K562 (cell line): ENCODE measurements at regions not wholly inside any gene's neighbourhood (a gene's known extent, or its start where the extent isn't known, plus 50 kb on each side); places are given as distances from the start of the nearest gene placed in this dataset.

ENCODE experiments used
- ATAC-seq: fragments of 200-7000 bp; cut with Tn5 transposase; 3 replicates; pipeline ENCODE4 v1.9.1; 2020; ENCODE audit warnings: moderate library complexity
- BruUV-seq: library from RNA; stranded (reverse); fragments of 400-500 nt; replicated peaks from 2 replicates; lab custom pipeline; 2021; lab: Mats Ljungman, UMichigan
- CTCF ChIA-PET: fragments of 300-600 bp; formaldehyde crosslinking; extraction: SDS; loops from one replicate; lab custom pipeline; 2021; ENCODE audit warnings: low intra/inter-chr PET ratio; lab: Yijun Ruan, JAX
- POLR2A ChIA-PET: fragments of 300-600, 350-650 bp; sonication (Branson Sonifier 250); formaldehyde crosslinking; extraction: SDS; loops from one replicate; lab custom pipeline; 2021; ENCODE audit warnings: antibody characterized with exemption, inconsistent platforms; lab: Yijun Ruan, JAX
- DNase-seq, 4 experiments: peaks; one replicate each; pipeline versions ENCODE4 v3.0.0 to v3.0.0-alpha.2; 2011 to 2018; ENCODE audit warnings: low spot score in 3 of 4, mixed read lengths in 3 of 4; ENCODE audit errors: extremely low read depth in 1 of 4
- FAIRE-seq: peaks from 2 replicates; lab custom pipeline; 2011; peaks lifted over from hg19 to GRCh38; lab: Jason Lieb, UNC
- H2AFZ ChIP-seq: 2 replicates; pipeline ENCODE4 v1.6.0; 2011; ENCODE audit warnings: low read depth, low read length, control low read depth, inconsistent platforms
- H3K27ac ChIP-seq: fragments of 200-600 bp; 3 replicates; pipeline ENCODE4 v1.8.0; 2011; ENCODE audit warnings: low read depth, mild to moderate bottlenecking, control low read depth, inconsistent platforms, low read length, moderate library complexity, mixed read lengths; ENCODE audit errors: extremely low read depth
- H3K27me3 ChIP-seq, 2 experiments: fragments of 300-600 bp in 1 of 2; 2 replicates in 1 of 2; 3 replicates in 1 of 2; pipeline versions ENCODE4 v1.6.0 to v1.8.0; 2011; ENCODE audit warnings: inconsistent platforms in 2 of 2, low read length in 2 of 2, mild to moderate bottlenecking in 1 of 2, mixed read lengths in 1 of 2, moderate library complexity in 1 of 2; ENCODE audit not compliant: control insufficient read depth in 2 of 2, insufficient read depth in 2 of 2
- H3K36me3 ChIP-seq: fragments of 300-600 bp; 3 replicates; pipeline ENCODE4 v1.8.0; 2011; ENCODE audit warnings: mild to moderate bottlenecking, low read length, inconsistent platforms; ENCODE audit not compliant: control insufficient read depth, insufficient read depth
- H3K4me1 ChIP-seq, 2 experiments: fragments of 200-600 bp in 1 of 2; replicated peaks in 1 of 2; 2 replicates in 1 of 2; 3 replicates in 1 of 2; pipeline versions ENCODE4 v1.5.1 to v1.8.0; 2011; ENCODE audit warnings: inconsistent platforms in 2 of 2, low read length in 2 of 2, mild to moderate bottlenecking in 1 of 2, mixed read lengths in 1 of 2, moderate library complexity in 1 of 2; ENCODE audit not compliant: control insufficient read depth in 2 of 2, insufficient read depth in 2 of 2
- H3K4me2 ChIP-seq: 2 replicates; pipeline ENCODE4 v1.6.1; 2011; ENCODE audit warnings: low read length, control low read depth, inconsistent platforms, mixed read lengths; ENCODE audit not compliant: insufficient read depth
- H3K4me3 ChIP-seq: fragments of 200-600 bp; sonication (generic), shearing (Covaris generic); 2 replicates; pipeline ENCODE4 v1.5.1; 2016; ENCODE audit warnings: control low read depth, inconsistent platforms
- H3K79me2 ChIP-seq: fragments of 200-600 bp; 3 replicates; pipeline ENCODE4 v1.8.0; 2011; ENCODE audit warnings: low read length, inconsistent platforms; ENCODE audit not compliant: control insufficient read depth, insufficient read depth
- H3K9ac ChIP-seq, 2 experiments: 2 replicates each; pipeline versions ENCODE4 v1.6.0 to v1.6.1; 2011; ENCODE audit warnings: low read depth in 2 of 2, low read length in 2 of 2, control low read depth in 1 of 2, inconsistent platforms in 1 of 2, mild to moderate bottlenecking in 1 of 2, mixed read lengths in 1 of 2; ENCODE audit not compliant: insufficient read depth in 1 of 2
- H3K9me1 ChIP-seq: one replicate; pipeline ENCODE4 v1.6.0; 2011; ENCODE audit warnings: inconsistent platforms, mild to moderate bottlenecking, low read length, moderate library complexity; ENCODE audit not compliant: control insufficient read depth, insufficient read depth
- H3K9me3 ChIP-seq: replicated peaks from 2 replicates; pipeline ENCODE4 v1.5.1; 2011; ENCODE audit warnings: low read depth, low read length, inconsistent platforms; ENCODE audit not compliant: control insufficient read depth, insufficient read depth
- H4K20me1 ChIP-seq: replicated peaks from 2 replicates; pipeline ENCODE4 v1.6.1; 2011; ENCODE audit warnings: low read length, inconsistent platforms, mixed read lengths; ENCODE audit not compliant: control insufficient read depth, insufficient read depth
- AFF1 ChIP-seq, 2 experiments: fragments of 450-650 bp; IDR thresholded peaks; 2 replicates each; pipeline ENCODE4 v1.6.1; 2018; ENCODE audit warnings: mild to moderate bottlenecking in 2 of 2, low read depth in 1 of 2; ENCODE audit not compliant: partially characterized antibody in 2 of 2
- BHLHE40 ChIP-seq: IDR thresholded peaks from 2 replicates; pipeline ENCODE4 v1.6.1; 2011; ENCODE audit warnings: low read length, improper control_type of control experiment
- MBD2 ChIP-seq: sonication (generic); IDR thresholded peaks from 2 replicates; pipeline ENCODE4 v1.6.1; 2016; ENCODE audit warnings: low read depth, borderline replicate concordance
- WGBS: fragments of 100-300 bp; shearing (Covaris generic); methylation state at CpG from one replicate; pipeline ENCODE4 v1.1.6; 2016; ENCODE audit warnings: low coverage, mixed read lengths; ENCODE audit not compliant: insufficient coverage; ENCODE audit errors: missing lambda C conversion rate; 5-methylcytosine and 5-hydroxymethylcytosine counted together
- in situ Hi-C: fragments of 300-500 bp; cut with MboI; formaldehyde crosslinking; loops from 4 replicates; pipeline ENCODE4 v1.15.0; 2018; ENCODE audit warnings: inconsistent platforms, mixed read lengths
- intact Hi-C: fragments of 100-400 bp; cut with micrococcal nuclease; formaldehyde crosslinking; loops from 2 replicates; pipeline ENCODE4 v1.14.2; 2022

GRCh38 chr17:36720131-36720530, 118.7 kb downstream of the MRM1 start:
- intact Hi-C loops (loop anchor here (10.0 kb wide), 1 partner anchor 175 kb away; the partner anchor contains the start of gene GGNBP2), in situ Hi-C loops (no loop called here)
- Histone ChIP-seq H2AFZ (peak overlapping the region; percentile 6; the same call in 1 of the 2 replicates), H4K20me1 (no peaks in the 10 kb centered on the region), H3K79me2 (peaks cover 2% of the 10 kb centered on the region; the same call in 1 of the 3 replicates), H3K36me3 (no peaks in the 10 kb centered on the region), H3K27ac (no peak overlapping the region), H3K27me3 (no peaks in the 10 kb centered on the region), H3K9me3 (no peaks in the 10 kb centered on the region), H3K4me1 (peaks cover 25 to 31% of the 10 kb centered on the region in 2 experiments), H3K4me3 (no peak overlapping the region), H3K4me2 (no peak overlapping the region), H3K9ac (no peak overlapping the region), H3K9me1 (no peaks in the 10 kb centered on the region)
- TF ChIP-seq MBD2 (no peak), BHLHE40 (no peak), AFF1 (IDR thresholded peaks at IDR 0.05; ENCODE audit: low read depth in 1 of 2, partially characterized antibody in 2 of 2) (no peak)
- FAIRE-seq (no peak), ATAC-seq (no peak), DNase-seq (no peak)
- BruUV-seq: no TSS peak
- WGBS: 94% methylated on average over 4 of the region's 4 CpGs
- ChIA-PET CTCF (no interaction called here), POLR2A (interaction anchor here (1.1 to 1.3 kb wide), 3 partner anchors 14 to 20 kb away, joined by 3 to 7 read pairs (median 3); no protein-coding TSS in a partner anchor)
